Activated CD4-positive, CD25-positive, alpha-beta regulatory T cell treated with anti-CD3 and anti-CD28 coated beads, Interleukin-2, amount 50 U/mL, for 24 hours (primary cell): ENCODE measurements at regions not wholly inside any gene's neighbourhood (a gene's known extent, or its start where the extent isn't known, plus 50 kb on each side); places are given as distances from the start of the nearest gene placed in this dataset.
"Not testable (repeated sequence)": the region's sequence is repeated elsewhere in the genome, so short reads cannot be mapped to it uniquely, and the experiment has no call there.

ENCODE experiments used
- ATAC-seq, 2 donors: fragments of 150-1000 bp; cut with Tn5 transposase; one replicate each; pipeline ENCODE4 v1.10.0; 2021; ENCODE audit warnings: mild to moderate bottlenecking in 1 of 2, moderate library complexity in 1 of 2

- no peak for ATAC-seq
These were observed 217.0 kb downstream of the ZFP36L2 start for GRCh38 chr2:43009448-43009847.

GRCh38 chr2:43008388-43008787, 216.0 kb upstream of the HAAO start:
- no peak for ATAC-seq

DNA sequence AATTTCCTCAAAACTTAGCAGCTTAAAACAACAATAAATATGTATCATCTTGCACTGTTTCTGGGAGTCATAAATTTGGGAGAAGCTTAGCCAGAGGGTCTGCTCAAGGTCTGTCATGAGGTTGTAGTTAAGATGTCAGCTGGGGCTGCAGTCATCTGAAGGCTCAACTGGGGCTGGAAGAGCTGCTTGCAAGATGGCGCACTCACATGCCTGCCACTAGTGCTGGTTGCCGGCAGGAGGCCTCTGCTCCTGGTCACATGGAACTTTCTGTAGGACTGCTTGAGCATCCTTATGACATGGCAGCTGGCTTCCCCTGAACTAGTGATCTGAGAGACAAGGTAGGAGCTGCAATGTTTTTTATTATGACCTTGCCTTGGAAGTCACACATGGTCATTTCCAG, 215.5 kb upstream of the HAAO start:
- no peak for ATAC-seq

GRCh38 chr2:43006834-43007543, 214.6 kb upstream of the HAAO start:
- ATAC-seq, result no peak

DNA sequence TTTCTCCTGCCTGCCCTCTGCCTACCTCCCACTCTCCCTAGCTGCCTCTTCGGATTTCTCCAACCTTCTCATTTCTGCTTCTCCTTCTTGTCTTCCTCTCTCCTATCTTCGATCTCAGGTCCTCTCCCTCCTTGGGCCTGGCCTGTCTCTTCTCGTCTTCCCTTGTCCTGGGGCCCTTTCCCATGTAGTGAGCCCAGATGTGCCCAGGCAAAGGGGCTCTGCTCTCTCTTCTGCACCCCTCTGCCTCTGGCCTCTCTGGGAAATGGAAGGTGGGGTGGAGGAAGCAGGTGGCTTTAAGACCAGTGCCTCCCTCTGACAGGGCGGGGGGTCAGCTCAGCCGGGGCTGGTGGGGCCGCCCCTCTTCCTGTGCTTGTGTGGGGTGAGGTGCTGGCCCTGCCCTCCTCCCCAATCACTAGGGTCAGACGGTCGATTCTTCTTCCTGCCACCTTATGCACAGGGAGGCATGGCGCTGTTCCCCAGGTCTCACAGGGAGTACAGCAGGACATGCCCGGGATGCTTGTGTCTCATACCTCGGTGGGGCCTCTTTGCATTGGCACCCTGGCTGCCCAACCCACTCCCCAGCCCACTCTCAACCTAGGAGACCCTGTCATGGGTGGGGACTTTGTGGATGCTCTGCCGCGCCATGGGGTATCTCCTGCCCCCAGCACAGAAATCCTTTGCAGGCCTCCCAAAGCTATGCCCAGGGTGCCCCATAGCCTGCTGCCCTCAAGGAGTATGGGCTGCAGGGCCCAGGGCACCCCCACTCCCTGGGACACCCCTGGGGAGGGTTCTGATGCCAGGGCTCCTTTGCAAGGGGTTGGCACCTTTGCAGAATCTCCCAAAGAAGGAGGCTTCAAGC, 213.8 kb upstream of the HAAO start:
- no peak for ATAC-seq

- no peak for ATAC-seq
These were observed 213.0 kb upstream of the HAAO start for GRCh38 chr2:43005245-43005974.

GRCh38 chr2:43004879-43005244, 212.5 kb upstream of the HAAO start:
- ATAC-seq, result no peak

- not testable (repeated sequence) for ATAC-seq
These were observed 211.9 kb upstream of the HAAO start for GRCh38 chr2:43004126-43004865.

DNA sequence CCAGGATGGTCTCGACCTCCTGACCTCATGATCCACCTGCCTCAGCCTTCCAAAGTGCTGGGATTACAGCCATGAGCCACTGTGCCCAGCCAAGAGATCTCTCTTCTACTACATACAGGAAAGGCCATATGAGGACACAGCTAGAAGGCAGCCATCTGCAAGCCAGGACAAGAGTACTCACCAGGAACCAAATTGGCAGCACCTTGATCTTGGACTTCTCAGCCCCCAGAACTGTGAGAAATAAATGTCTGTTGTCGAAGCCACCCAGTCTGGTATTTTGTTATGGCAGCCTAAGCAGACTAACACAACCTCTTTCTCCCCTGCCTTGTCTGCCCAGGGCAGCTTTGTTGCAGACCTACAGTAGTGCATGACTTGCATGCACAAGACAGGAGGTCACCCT, 211.3 kb upstream of the HAAO start:
- ATAC-seq, result no peak

- ATAC-seq, result no peak
These were observed 209.5 kb upstream of the HAAO start for GRCh38 chr2:43001787-43002468.

DNA sequence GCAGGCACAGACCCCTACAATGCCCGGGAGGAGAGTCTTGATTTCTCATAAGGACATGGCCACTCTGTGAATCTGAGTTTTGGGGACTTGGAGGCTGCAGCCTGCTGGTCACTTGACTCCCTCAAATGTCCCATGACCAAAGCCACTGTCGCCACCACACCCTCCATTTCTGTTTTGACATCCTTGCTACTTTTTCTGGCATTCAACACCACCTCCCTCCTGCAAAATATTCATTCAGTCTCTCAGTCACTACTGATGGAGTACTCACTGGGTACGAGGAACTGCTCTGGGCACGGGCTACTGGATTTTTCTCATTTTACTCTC, 208.6 kb upstream of the HAAO start:
- no peak for ATAC-seq

DNA sequence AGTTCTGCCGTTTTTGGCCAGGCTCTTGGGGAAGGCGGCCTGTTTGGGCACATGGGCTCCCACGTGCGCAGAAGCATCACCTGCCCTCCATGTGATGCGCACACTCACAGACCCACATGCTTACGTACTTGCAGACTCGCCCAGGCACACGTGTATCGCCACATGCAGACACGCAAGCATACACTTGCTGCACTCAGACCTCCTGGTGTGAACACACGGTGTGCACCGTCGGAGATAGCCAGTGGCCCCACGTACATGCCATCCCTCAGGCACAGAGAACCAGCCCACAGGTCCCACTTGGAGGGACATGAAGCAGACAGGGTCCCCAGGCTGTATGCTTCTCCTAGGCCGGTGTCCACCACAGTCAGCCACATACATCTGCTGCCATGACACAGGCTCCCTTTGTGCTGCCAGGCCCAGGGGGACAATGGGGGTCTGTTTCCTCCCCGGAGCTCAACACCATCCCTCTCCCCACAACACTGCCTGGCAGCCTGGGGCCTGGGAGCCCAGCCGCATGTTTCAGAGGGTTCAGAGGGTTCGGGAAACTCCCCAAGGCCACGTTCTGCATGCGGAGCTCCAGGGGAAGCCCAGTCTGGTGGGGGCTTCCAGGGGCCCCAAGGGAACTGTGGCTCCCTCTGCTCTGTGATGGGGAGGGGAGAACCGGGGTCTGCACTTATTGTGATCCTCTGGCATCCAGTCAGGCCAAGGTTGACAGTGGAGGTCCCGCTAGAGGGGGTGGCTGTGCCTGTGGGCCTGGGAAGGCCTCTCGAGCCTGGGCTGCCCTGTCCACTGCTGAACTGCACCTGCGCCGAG, 208.1 kb upstream of the HAAO start:
- ATAC-seq, result no peak

- no peak for ATAC-seq
These were observed 207.5 kb upstream of the HAAO start for GRCh38 chr2:42999856-43000241.

GRCh38 chr2:42999391-42999841, 207.0 kb upstream of the HAAO start:
- ATAC-seq, result no peak

DNA sequence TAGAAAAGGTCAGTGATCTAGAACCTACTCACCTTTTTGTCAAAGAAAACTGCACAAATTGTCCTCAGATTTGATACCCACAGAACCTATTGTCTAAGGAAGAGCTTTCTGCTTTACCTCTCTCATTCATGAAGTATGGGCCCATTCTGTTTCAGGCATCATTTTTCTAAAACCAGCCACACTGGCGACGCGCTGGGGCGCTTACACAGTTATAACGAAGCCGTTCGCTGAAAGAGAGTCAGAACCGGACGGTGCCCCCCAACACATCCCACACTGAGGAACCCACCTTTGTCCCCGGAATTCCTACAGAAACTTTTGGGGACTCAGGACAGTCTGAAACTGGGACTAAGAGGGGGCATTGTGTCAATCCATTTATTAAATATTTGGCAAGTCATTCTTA, 206.3 kb upstream of the HAAO start:
- no peak for ATAC-seq

DNA sequence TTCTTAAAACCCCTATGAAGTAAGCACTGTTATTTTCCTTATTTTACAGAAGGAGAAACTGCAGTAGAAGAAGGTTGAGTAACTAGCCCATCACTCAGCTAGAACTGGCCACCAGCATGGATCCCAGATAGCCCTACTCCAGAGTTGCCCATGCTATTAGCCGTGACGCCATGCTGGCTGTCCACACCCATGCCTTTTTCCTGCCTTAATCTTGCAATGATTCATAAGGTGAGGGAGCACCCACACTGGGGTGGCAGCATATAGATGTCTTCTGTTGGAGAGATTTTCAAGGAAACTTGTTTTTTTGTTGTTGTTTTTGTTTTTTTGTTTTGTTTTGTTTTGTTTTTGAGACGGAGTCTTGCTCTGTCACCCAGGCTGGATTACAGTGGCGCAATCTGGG, 204.1 kb upstream of the HAAO start:
- no peak for ATAC-seq

- ATAC-seq, result no peak
These were observed 203.5 kb upstream of the HAAO start for GRCh38 chr2:42995752-42996422.

DNA sequence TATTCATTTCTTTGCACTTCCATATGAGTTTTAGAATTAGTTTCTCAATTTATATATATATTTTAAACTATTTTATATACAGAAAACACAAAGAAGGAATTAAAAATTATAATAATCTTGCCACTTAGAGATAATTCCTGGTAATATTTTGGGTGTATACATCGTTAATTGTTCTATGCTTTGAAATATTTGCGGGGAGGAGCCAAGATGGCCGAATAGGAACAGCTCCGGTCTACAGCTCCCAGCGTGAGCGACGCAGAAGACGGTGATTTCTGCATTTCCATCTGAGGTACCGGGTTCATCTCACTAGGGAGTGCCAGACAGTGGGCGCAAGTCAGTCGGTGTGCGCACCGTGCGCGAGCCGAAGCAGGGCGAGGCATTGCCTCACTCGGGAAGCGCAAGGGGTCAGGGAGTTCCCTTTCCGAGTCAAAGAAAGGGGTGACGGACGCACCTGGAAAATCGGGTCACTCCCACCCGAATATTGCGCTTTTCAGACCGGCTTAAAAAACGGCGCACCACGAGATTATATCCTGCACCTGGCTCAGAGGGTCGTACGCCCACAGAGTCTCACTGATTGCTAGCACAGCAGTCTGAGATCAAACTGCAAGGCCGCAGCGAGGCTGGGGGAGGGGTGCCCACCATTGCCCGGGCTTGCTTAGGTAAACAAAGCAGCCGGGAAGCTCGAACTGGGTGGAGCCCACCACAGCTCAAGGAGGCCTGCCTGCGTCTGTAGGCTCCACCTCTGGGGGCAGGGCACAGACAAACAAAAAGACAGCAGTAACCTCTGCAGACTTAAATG, 197.1 kb upstream of the HAAO start:
- not testable (repeated sequence) for ATAC-seq

DNA sequence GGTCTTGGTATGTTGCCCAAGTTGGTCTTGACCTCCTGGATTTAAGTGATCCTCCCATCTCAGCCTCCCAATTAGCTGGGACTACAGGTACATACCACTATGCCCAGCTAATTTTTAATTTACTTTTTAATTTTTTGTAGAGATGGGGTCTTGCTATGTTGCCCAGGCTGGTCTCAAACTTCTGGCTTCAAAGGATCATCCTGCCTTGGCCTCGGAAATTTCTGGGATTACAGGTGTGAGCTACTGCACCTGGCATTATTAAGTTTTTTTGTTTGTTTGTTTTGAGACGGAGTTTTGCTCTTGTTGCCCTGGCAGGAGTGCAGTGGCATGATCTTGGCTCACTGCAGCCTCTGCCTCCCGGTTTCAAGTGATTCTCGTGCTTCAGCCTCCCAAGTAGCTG, 195.7 kb upstream of the HAAO start:
- not testable (repeated sequence) for ATAC-seq
